T-helper 1 cell treated with Interleukin-12 subunit alpha and Interleukin-12 subunit beta and Interleukin-4 antibody, amounts not matched to agents 30 ng/mL and 1 ng/mL, for 36 hours (primary cell): ENCODE measurements at regions not wholly inside any gene's neighbourhood (a gene's known extent, or its start where the extent isn't known, plus 50 kb on each side); places are given as distances from the start of the nearest gene placed in this dataset.
"Not testable (repeated sequence)": the region's sequence is repeated elsewhere in the genome, so short reads cannot be mapped to it uniquely, and the experiment has no call there.

Experiments
- intact Hi-C: fragments of 100-400 bp; cut with micrococcal nuclease; formaldehyde crosslinking; loops from one replicate; pipeline ENCODE4 v1.15.1; 2024

DNA sequence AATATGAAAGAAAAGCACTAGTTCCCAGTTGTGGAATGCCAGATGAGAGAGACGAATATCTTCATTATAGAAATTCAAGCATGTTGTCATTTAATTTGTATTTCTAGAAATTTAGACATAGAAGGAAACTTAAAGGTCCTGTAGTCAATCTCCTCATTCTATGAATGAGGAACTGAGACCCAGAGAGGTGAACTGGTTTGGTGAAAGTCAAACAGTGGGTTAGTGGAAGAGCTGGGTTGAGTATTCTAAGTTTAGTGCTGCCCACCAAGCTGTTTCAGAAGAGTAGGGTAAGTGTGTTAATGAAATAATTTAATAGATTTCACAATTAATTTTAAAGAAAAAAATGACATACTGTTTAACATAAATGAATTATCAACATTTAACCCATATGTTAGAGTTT lies 655.2 kb downstream of the FAM133A start:
- intact Hi-C loops, result no loop called here

- intact Hi-C loops, result not testable (repeated sequence)
Measured at GRCh38 chrX:94341730-94342129, 667.7 kb downstream of the FAM133A start.

DNA sequence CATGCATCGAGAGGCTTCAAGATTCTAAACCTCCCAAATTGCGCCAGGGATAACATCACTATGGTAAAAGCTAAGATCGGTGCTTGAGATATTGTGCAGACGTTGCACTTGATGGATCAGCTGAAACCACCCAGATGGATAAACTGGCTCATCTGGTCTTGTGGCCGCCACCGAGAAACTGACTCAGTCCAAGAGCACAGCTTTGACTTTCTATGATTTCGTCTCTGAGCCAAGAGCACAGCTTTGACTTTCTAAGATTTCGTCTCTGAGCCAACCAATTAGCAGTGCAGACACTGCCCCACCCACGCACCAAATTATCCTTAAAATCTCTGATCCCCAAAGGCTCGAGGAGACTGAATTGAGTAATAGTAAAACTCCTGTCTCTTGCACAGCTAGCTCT lies 687.2 kb downstream of the FAM133A start:
- intact Hi-C loops, result no loop called here

DNA sequence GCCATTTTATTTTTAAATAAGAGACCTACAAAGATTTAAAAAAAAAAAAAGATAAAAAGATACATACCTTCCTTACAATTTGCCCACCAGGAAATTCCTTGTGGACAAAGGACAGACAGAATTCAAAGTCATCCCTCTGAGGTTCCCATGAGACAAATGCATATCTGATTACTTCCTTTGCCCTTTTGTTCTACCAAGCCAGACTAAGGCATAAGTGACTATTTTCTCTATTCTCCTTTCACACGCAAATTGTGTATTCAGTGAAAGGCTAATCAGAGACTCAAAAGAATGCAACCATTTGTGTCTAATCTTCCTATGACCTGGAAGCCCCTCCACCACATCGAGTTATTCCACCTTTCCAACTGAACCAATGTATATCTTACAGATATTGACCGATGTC lies 691.7 kb downstream of the FAM133A start:
- intact Hi-C loops, result no loop called here

GRCh38 chrX:94366616-94367015 lies 692.6 kb downstream of the FAM133A start:
- intact Hi-C loops, result no loop called here

DNA sequence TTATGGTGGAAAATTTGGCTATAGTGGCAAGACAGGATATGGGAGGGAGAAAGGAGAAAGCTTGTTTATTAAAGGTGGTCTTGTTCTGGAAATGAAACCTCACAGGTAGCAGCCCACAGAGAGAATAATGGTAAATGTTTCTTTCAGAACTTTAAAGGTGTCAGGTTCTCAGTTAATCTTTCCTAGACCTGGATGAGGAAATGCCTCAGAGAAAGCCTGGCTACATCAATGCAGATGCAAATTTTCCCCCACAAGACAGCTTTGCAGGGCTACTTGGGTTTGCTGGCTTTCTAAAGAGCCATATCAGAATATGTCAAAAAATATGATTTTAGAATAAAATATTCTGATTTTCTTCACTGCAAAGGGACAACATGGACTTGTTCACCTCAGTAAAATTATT lies 715.0 kb downstream of the FAM133A start:
- intact Hi-C loops, result no loop called here

GRCh38 chrX:94400488-94400887 lies 726.5 kb downstream of the FAM133A start:
- intact Hi-C loops, result no loop called here

DNA sequence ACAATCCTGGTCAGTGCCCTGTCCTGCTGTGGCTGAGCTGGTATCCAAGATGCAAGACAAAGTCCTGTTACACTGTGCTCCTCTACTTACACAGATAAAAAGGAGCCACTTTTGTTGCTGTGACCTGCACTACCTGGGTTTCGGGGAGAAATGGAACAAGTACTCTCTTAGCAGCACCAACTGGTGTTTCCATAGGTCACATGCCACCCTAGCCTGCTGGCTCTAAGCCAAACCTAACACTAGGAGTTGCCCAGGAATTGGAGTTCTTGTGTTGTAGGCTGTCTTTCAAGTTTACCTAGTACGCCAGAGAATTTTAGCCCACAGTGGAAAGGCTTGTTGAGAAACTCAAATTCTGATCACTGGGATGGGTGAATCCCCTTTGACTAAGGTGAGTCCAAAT lies 727.4 kb downstream of the FAM133A start:
- intact Hi-C loops, result no loop called here

DNA sequence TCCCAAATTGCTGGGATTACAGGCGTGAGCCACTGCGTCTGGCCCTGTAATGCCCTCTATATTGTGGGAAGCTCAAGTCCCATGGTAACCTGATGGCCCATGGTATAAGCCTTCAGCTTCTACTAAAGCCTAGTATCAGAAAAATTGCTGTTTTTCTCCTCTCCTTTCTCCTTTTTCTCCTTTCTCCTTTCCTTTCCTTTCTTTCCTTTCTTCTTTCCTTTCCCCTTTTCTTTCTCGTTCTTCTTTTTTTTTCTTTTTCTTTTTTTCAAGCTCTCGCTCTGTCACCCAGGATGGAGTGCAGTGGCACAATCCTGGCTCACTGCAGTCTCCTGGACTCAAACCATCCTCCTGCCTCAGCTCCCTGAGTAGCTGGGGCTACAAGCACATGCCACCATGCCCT lies 740.7 kb downstream of the FAM133A start:
- intact Hi-C loops, result no loop called here

DNA sequence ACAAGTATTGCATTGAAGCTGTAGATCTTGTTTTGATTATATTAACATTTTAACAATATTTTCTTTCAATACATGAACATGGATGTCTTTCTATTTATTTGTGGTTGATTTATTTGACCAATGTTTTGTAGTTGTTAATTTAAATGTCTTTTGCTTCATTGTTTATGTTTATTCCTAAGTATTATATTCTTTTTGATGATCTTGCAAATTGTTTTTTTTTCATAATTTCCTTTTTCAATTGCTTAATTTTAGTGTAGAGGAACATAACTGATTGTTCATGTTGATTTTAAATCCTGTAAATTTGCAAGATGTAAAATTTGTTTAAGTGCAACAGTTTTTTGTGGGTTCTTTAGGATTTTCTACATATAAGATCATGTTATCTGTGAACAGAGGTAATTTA lies 744.1 kb downstream of the FAM133A start:
- intact Hi-C loops, result no loop called here

DNA sequence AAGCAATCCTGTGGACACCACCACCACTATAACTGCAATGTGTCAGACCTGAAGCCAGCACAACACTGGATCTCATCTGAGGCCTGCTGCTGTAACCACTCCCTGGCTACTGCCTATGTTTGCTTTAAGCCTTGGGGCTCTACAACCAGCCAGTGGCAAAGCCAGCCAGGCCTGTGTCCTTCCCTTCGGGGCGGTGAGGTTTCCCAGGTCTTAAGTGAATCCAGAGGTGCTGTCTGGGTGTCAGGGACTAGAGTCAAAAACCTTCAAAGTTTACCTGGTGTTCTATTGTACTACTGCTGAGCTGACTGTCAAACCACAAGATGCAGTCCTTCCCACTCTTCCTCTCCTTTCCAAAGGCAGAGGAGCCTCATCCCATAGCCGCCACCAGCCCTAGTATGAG lies 750.5 kb downstream of the FAM133A start:
- intact Hi-C loops, result no loop called here

DNA sequence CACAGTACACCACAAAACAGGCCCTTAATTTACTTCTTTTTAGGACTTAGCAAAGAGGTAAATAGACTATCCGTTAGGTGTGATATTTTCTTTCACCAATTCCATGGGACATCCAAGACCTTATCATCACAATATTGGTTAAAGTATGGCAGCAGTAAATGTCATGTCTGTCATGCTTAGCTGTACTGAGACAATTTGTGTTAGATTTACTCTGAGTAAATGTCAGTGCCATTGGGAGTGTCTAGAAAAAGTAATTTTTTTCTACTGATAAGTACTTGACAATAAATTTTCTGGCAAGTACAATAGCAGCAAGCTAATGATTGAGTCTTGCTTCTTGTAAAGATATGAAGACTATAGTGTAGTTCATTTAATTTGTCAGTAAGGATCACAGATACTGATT lies 756.1 kb downstream of the FAM133A start:
- intact Hi-C loops, result no loop called here

GRCh38 chrX:94435799-94436198 lies 761.8 kb downstream of the FAM133A start:
- intact Hi-C loops, result no loop called here

DNA sequence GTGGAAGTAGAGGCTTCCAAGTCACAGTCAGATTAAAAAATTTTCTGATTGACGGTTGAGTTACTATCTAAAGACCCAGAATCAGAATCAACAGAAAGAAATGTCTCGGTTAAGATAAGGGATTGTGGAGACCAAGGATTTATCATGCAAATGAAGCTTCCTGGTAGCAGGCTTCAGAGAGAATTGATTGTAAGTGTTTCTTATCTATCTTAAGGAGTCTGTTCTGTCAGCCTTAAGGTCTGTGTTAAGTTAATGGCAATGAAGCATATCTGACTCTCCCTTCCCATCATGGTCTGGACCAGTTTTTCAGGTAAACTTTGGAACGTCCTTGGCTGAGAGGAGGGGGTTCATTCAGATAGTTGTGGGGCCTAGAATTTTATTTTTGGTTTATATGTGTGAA lies 780.2 kb downstream of the FAM133A start:
- intact Hi-C loops, result no loop called here

- intact Hi-C loops, result no loop called here
Measured at GRCh38 chrX:94454606-94455005, 780.6 kb downstream of the FAM133A start.

DNA sequence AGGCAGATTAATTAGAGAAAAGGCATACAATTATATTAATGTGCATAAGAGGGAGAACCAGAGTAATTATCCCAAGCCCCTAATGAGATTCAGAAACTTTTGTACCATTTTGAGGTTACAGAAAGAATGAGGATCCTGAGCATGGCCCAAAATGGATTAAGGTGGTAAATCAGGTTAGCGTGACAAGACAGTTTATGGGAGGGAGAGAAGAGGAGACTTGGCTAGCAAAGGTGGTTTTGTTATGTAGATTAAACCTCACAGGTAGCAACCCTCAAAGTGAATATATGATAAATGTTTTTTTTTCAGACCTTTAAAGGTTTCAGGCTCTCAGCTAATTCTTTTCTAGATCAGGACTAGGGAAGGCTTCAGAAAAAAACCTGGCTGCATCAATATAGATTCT lies 781.8 kb downstream of the FAM133A start:
- intact Hi-C loops, result no loop called here

GRCh38 chrX:94492541-94492940 lies 818.5 kb downstream of the FAM133A start:
- intact Hi-C loops, result no loop called here

DNA sequence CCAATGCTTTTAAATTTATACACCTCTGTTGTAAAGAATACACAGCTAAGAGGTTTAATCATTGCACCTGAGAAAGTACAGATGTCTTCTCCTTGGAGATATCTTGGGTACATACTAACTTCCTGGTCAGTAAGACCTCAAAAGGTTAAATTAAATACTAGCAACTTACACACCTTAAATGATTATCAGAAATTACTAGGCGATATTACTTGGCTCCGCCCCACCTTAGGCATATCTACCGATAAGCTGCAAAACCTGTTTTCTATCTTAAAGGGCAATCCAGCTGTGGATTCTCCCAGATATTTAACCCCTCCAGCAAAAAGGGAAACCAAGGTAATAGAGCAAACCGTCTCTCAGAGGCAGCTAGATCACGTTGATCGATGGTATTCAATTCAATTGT lies 819.4 kb downstream of the FAM133A start:
- intact Hi-C loops, result no loop called here

DNA sequence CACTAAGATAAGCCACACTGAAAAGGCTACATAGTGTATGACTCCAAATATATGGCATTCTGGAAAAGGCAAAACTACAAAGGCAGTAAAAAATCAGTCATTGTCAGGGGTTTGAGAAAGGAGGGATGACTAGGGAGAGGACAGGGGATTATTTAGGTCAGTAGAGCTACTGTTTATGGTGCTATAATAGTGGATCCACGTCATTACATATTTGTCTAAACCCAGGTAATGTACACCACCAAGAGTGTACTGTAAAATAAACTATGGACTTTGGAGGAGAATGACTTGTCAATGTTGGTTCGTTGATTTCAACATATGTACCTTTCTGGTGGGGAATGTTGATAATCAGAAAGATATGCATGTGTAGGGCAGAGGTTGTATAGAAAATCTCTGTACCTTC lies 837.6 kb downstream of the FAM133A start:
- intact Hi-C loops, result no loop called here

GRCh38 chrX:94515009-94515408 lies 841.0 kb downstream of the FAM133A start:
- intact Hi-C loops, result no loop called here

DNA sequence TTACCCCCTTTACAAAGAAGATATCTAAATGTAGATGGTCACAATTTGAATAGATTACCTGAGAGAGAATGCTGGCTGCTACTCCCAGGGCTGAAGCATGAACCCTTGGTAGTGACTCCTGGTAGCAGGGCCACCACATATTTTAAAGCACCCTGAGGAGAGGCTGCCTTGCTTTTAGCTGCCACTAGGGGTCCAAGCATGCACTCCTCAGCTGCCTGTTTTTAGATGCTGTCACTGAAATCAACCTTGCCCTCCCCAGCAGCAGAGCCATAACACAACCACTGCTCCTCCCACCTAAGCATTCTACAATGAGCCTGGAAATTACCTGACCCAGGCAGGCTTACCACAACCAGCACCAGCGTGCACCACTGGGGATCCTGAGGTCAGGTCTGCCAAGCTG lies 850.9 kb downstream of the FAM133A start:
- intact Hi-C loops, result no loop called here

GRCh38 chrX:94545722-94546121 lies 871.7 kb downstream of the FAM133A start:
- intact Hi-C loops, result no loop called here

GRCh38 chrX:94551831-94552230 lies 877.8 kb downstream of the FAM133A start:
- intact Hi-C loops, result no loop called here

GRCh38 chrX:94560930-94561329 lies 886.9 kb downstream of the FAM133A start:
- intact Hi-C loops, result no loop called here
